Stimulated activated naive CD4-positive, alpha-beta T cell (primary cell): ENCODE measurements at regions not wholly inside any gene's neighbourhood (a gene's known extent, or its start where the extent isn't known, plus 50 kb on each side); places are given as distances from the start of the nearest gene placed in this dataset.

ENCODE experiments used
- DNase-seq, 6 experiments: peaks; one replicate each; lab custom pipeline; 2025; lab: John Stamatoyannopoulos, UW

DNA sequence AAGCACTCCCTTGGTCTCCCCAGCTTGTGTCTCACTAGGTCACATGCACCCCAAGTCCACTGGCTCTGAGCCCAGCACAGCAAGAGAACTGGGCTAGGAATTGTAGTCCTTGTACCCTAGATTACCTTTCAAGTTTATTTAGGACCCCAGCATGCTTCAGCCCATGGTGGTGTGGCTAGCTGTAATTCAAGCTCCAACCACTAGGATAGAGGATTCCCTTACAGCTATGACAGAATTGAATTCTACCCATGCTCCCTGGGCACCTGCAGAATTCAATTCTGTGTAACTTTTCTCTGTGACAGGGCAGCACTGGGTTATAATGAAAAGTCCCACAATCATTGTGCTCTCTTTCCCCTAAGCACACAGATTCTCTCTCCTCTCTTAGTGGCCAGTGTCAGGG lies 253.8 kb upstream of the DMD start:
- no peak for DNase-seq

DNA sequence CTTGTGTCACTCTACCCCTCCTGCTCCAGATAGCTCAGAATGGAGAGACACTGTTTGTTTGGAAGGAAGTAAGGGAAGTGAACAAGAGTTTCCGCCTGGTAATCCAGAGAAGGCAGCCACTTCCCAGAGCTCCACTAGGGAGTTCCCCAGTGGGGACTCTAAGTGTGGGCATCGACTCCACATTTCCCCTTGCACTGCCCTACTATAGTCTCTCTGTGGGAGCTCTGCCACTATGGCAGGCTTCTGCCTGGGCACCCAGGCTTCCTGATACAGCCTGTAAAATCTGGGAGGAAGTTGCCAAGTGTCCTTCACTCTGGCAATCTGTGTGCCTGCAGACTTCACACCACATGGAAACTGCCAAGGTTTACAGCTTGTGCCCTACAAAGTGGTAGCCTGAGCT lies 245.8 kb upstream of the DMD start:
- no peak for DNase-seq

DNA sequence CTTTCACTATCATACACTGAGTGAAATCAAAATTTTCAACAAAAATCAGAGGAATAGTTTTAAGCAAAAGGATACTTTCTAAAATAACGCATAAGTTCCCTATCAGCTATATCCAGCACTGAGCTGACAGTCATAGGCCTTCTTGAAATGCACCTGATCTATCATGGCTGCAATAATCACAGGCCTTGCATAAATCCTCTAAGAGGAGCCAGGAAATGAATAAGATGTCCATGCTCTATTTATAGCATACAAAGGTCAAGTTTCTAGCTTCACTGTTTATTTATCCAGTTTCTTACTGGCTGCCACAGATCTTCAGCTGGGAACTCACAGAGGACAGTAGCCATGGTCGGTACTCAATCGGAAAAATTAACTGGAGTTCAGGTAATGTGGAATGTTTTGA lies 235.9 kb upstream of the DMD start:
- no peak for DNase-seq

DNA sequence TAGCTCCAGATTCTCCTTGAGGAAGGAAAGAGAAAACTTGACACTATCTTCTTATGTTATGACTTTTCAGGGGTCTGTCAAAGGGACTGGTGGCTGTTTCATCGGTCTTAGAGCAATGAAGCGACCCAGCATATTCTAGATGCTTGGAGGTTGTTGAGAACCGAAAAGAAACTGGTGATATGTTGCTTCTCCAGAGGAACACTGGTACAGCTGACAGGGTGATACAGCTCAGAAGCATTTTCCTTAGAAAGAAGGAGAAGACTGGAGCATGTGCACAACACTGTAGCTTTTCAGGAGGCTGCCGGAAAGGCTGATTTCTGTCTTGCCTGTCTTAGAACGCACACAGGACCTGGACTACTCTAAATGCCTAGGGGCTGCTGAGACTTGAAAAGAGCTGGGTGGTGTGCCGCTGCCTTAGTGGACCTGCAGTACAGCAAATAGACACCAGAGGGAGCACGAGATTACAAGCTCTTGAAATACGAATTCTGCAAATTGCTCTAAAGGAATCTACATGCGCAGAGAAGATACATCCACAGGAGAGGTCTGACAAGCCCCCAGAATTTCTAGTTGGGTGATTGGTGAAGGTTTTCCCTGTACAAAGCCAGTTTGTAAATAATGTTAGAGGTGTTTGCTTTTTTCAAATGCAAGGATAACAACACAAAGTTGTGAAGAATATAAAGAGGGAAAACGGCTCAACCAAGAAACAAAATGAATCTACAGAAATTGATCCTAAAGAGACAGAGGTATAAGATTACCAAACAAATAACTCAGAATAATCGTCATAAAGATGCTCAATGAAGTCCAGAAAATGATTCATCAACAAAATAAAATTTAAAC lies 223.1 kb upstream of the DMD start:
- DNase-seq = peak in 3 of 6 experiments; percentile 11 to 49 (median 22)

DNA sequence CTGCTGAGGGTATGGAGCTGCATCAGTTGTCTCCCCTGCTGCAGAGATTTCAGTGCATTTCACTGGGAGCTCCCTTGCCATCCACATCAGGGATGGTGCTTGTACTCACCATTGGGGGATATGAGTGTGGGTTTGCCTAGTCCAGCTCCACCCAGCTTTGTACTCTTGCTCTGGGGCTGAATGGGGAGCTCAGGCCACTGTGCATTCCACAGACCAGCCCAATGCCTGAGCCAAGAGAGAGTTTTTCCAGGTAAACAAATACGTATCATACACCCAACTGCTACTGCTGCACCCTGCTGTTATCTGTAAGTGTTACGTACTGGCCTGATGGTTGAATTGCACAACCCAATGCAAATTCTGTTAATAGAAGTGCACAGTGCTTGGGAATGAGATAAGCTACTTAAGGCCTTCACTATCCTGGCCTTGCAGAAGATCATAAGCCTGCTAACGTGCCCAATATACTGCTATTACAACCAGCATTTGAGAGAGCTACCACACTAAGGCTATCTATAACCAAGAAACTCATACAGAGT lies 205.0 kb upstream of the DMD start:
- DNase-seq = no peak

DNA sequence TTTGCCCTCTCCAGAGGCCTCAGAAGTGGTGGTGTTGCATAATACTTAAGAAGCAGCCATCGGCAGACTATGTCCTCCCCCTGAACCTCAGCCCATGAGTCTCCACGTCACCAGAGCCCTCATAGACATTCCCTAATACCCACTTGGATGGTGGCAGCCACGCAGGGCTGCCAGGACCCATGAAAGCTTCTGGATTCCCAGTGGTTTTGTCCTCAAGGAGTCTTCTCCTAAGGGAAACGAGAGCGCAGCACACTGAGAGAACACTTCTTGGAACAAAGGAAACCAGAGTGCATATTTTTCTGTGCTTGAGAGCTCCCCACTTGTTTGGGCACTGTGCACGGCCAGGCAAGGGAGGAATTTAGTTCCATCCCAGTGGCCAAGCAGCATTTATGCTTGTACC lies 204.1 kb upstream of the DMD start:
- no peak for DNase-seq

DNA sequence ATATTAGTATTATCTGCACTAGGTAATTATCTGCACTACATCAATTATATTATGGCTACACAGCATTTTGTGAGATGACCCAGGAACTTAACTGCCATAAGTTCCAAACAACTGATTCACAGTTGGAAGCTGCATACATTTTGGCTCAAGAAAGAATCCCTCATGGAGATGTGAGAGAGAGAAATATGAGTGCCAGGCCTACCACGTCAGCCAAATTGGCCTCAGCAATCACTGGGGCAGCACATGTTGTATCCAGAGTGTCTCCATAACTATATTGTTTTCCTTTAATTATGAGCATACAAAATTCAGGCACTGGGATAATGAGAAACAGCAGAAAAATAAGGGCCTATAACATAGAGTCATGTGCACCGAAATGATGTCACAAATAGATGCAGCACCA lies 174.2 kb upstream of the DMD start:
- no peak for DNase-seq

DNA sequence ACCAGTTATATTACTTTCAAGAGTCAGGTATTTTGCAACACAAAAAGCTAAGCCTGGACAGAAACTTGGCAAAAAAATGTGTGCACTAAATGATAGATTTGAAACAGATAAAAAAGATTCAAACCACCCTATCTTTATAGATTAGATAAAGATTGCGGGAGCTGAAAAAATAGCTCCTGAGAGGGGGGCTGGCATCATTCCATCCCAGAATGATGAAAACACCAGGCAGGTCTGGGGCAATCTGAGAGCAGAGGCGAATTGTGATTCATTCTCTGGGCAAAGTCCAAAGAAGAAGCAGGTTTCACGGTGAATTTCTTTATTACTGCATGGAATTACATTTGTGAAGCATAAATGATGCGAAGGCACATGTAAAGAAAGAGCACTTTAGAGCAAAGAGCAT lies 168.5 kb upstream of the DMD start:
- no peak for DNase-seq

DNA sequence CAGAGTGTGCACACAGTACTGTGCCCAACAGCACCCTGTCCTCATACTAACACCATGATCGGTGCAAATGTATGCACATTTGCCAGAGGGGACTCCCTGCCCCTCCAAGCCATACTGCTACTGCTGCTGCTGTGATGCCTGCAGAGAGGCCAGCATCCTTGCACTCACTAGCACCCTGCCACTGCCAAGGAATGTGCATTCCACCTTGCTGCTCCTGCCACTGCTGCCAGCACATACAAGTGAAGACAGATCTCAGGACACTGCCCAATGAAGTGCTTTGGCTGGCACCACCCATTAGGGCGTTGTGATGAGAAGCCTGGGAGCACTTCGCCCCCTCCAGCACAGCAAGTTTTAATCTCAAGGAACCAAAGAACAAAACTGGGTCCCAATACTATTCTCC lies 146.3 kb upstream of the DMD start:
- DNase-seq = no peak

DNA sequence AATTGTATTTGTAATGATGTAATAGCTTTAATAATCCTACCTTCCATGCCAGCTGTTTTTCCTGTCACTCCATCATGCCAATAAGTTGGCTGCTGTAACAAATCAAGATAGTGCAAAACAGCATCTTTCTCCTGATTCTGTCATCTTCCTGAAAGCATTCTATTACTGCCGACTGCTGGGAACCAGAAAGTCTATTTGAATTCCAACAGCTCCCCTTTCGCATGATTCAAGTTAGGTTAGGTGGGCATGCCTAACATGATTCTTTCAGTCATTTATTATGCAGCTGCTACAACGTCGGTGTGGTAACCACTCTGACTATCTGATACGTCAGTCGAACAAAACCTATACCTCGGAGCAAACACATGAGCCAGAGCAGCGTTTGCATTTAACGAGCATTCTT lies 127.9 kb upstream of the DMD start:
- no peak for DNase-seq

DNA sequence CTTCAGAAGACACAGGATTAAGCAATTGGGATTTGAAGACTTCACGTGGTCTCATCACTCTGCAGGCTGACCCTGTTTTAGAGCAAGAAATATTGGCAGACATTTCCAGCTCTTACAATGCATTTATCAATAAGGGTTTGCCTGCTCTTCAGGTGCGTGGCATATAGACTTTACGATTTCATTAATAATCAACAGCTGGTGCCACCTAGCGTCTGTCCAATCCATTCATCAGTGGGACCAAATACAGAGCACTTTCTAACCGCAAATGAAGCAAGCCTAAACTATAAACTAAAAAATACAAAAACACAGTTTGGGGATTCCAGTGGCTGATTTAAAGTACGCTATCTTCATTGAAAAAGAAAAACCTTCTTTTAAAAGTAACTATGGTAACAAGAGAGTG lies 125.4 kb upstream of the DMD start:
- DNase-seq = no peak

DNA sequence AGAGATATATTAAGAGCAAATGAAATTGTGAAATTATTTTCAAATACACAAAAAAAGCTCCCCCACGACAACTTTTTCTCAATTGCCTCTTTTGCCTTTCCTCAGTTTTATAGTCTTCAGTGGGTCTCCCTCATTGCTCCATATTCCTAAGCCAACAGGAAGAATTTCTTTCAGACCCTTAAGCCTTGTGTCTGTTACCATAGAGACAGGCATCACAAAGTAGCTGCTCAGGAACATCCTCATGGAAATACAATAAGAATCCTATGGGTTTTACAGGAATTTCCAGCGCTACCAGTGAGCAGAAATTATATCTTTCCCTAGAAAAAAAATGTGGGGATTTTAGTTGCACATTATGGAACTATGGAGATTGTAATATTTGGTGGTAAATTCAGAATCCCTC lies 121.9 kb upstream of the DMD start:
- no peak for DNase-seq

DNA sequence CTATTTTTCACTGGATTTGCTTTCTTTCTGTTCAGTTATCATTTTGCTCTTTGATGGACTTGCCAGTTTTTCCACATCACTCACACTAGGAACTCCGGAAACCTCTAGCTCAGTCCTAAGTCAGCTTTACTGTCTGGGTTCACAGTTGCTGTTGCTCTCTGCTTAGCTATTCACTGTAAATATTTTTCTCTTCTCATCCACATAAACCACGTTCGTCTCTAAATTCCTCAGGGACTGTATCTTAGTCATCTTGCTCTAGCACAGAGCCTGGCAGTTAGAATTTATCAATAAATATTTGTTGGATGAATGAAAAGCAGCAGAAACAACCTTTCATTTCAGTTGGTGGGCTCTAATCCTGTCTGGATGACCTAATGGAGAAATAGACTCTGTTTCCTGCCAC lies 119.4 kb upstream of the DMD start:
- no peak for DNase-seq

DNA sequence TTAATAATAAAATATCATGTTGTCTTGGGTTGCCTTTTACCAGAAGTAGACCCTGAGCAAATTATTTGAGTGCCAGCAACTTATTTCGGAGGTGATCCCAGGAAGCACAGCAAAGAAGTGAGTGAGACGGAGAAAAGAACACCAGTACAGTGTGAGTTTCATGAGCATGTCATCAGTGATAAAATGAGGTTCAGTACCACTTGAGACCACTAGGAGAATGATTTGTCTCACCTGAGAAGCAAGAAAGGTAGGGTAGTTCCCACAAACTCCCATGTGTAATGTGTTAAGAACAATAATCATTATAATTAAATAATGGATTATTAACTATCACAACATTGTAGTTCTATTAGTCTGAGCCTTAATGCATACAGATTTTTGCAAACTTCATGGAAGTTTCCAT lies 112.8 kb upstream of the DMD start:
- no peak for DNase-seq

DNA sequence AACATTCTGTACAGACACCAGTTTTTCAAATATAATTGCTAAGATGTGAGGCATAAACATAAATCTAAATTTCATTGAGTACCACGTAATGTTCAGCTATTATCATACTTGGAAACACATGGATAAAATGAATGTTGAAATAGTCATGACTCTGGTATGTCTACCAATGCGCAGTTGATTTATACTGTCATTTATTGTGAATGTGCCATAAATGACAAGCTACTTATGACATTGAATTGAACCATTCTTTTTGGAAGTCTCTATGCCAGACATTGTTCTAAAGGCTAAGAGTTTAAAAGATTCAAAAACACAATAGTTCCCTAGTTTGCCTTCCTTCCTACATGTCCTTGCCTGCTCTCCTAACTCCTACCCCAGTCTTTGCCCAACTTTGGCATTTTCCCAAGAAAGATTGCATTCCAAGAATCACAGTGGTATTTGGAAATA lies 96.6 kb upstream of the DMD start:
- no peak for DNase-seq

DNA sequence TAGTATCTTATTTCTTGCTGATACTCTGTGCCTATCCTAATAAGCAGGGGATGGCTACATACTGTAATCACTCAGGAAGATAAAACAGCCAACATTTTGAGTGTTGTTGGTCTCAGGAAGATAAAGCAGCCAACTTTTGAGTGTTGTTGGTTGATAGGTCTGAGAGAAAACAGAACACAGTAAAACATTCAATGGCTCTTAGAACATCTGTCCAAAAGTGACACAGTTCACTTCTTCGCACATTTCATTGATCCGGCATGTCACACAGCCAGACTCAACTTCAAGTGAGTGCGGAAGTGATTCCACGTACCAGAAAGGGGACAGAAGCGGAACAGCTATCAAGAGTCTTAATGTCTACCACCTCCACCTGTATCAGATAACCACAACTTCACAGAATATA lies 87.3 kb upstream of the DMD start:
- no peak for DNase-seq

DNA sequence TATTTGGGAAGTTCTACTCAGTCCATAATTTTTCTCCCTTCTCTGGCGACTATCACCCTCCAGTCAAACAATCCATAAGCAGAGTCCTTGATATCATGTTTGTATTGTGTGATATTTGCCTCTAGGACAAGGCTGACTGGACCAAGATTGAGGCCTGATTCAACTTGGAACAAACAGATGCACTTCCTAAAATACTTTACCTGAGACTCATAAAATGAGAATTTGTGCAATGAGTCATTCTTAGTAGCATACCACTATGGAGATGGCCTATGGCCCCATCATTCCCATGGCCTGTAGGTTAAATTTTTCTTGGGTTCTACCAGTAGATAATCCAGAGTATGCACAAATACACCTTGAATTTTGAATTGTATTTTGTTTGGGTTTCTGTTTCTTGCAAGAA lies 74.2 kb upstream of the DMD start:
- DNase-seq = no peak

DNA sequence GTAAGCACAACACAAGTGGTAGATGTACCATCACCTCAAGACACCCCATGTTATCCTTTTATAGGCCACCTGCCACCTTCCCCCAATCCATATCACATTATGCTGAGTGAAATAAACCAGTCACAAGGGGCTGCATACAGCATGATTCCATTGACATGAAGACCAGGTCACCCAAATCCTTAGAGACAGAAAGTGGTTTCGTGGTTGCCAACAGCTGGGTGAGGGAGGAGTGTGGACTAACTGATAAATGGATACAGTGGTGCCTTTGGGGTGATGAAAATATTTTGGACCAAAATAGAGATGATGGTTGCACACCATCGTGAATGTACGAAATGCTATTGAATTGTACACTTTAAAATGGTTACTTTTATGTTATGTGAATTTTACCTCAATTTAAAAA lies 65.7 kb upstream of the DMD start:
- no peak for DNase-seq

DNA sequence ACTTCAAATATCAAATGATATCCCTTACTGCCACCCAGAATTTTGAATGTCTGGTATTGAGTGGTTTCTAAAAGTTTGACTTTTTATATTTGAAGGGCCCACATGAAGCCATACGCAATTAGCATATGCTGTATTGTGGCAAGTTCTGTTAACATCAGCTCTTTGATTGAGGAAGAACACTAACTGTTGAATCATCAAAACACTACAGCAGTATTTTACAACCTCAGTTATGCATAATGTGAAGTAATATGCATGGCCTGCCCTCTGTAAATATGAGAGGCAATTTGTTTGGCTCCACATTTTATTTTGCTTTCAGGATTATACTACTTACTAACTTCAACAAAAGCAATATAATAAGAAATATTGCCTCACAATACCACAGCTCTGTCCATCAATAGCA lies 62.2 kb upstream of the DMD start:
- no peak for DNase-seq

DNA sequence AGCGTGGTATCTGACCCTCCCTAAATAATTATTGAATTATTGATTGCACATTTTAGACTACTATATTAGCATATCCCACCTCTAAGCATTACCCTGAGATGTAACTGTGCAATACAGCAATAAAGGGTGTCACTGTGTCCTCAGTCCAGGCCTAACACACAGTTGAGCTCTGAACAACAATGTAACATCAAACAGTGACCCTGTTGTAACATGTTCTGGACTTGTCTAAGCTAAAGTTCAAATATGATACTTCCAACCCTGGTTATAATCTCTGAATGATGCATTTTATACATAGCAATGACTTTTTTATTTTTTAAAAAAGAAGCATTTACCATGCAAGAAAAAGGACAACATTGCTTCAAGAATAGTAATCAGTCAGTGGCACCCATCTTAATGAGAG lies 61.6 kb upstream of the DMD start:
- DNase-seq = no peak
